MCF 10A (cell line): ENCODE measurements at regions not wholly inside any gene's neighbourhood (a gene's known extent, or its start where the extent isn't known, plus 50 kb on each side); places are given as distances from the start of the nearest gene placed in this dataset.

Experiments used
- BruUV-seq: library from RNA; stranded (reverse); fragments of 400-500 nt; replicated peaks from 2 replicates; lab custom pipeline; 2021; lab: Mats Ljungman, UMichigan
- CTCF ChIA-PET: fragments of 300-600 bp; sonication (Branson Sonifier 250); formaldehyde crosslinking; extraction: SDS; loops from one replicate; lab custom pipeline; 2021; ENCODE audit warnings: antibody characterized with exemption, inconsistent platforms; lab: Yijun Ruan, JAX
- POLR2A ChIA-PET: fragments of 300-600, 350-650 bp; sonication (Branson Sonifier 250); formaldehyde crosslinking; extraction: SDS; loops from one replicate; lab custom pipeline; 2020; ENCODE audit warnings: antibody characterized with exemption, inconsistent platforms; lab: Yijun Ruan, JAX
- DNase-seq: peaks from one replicate; pipeline ENCODE4 v3.0.0-alpha.2; 2018; ENCODE audit not compliant: unreplicated experiment
- H3K27ac Mint-ChIP-seq: one replicate; pipeline ENCODE4 v1.8.0; 2022; ENCODE audit warnings: mild to moderate bottlenecking, low read depth, mixed read lengths; ENCODE audit not compliant: unreplicated experiment
- H3K27me3 Mint-ChIP-seq: one replicate; pipeline ENCODE4 v1.8.0; 2022; ENCODE audit warnings: mixed read lengths; ENCODE audit not compliant: insufficient read depth, unreplicated experiment
- H3K36me3 Mint-ChIP-seq: one replicate; pipeline ENCODE4 v1.8.0; 2022; ENCODE audit warnings: mild to moderate bottlenecking, moderate library complexity, mixed read lengths; ENCODE audit not compliant: insufficient read depth, unreplicated experiment
- H3K4me1 Mint-ChIP-seq: one replicate; pipeline ENCODE4 v1.8.0; 2022; ENCODE audit warnings: mixed read lengths; ENCODE audit not compliant: insufficient read depth, unreplicated experiment
- H3K4me3 Mint-ChIP-seq: one replicate; pipeline ENCODE4 v1.8.0; 2022; ENCODE audit warnings: mild to moderate bottlenecking, moderate library complexity, mixed read lengths; ENCODE audit not compliant: unreplicated experiment
- H3K9me3 Mint-ChIP-seq: one replicate; pipeline ENCODE4 v1.8.0; 2022; ENCODE audit warnings: mixed read lengths; ENCODE audit not compliant: unreplicated experiment
- CTCF ChIP-seq: fragments of 200-600 bp; IDR thresholded peaks from one replicate; pipeline ENCODE4 v1.8.0; 2022; ENCODE audit warnings: antibody characterized with exemption, mild to moderate bottlenecking; ENCODE audit not compliant: unreplicated experiment
- intact Hi-C: fragments of 100-400 bp; cut with micrococcal nuclease; formaldehyde crosslinking; loops from 2 replicates; pipeline ENCODE4 v1.14.1; 2022

- Mint-ChIP-seq H3K4me1 (peaks cover 10% of the 10 kb centered on the region), H3K4me3 (no peak overlapping the region), H3K36me3 (no peaks in the 10 kb centered on the region), H3K27me3 (no peaks in the 10 kb centered on the region), H3K9me3 (no peaks in the 10 kb centered on the region), H3K27ac (no peak overlapping the region)
- no TSS peak for BruUV-seq
- intact Hi-C loops, result no loop called here
- no peak for TF ChIP-seq CTCF
- no peak for DNase-seq
- POLR2A ChIA-PET, result interaction anchor here (0.6 to 0.7 kb wide), 2 partner anchors 10 to 68 kb away, joined by 3 read pairs; no protein-coding TSS in a partner anchor
- CTCF ChIA-PET, result interaction anchor here (0.9 kb wide), 1 partner anchor 22 kb away, joined by 3 read pairs; no protein-coding TSS in a partner anchor
Observed at GRCh38 chr6:68043122-68043398, 592.0 kb upstream of the ADGRB3 start.

- no peaks in the 10 kb centered on the region for H3K36me3 Mint-ChIP-seq
- no peak overlapping the region for H3K4me3 Mint-ChIP-seq
- no peaks in the 10 kb centered on the region for H3K27me3 Mint-ChIP-seq
- ChIA-PET POLR2A (interaction anchor here (0.6 kb wide), 1 partner anchor 68 kb away, joined by 3 read pairs; no protein-coding TSS in a partner anchor), CTCF (no interaction called here)
- no peaks in the 10 kb centered on the region for H3K9me3 Mint-ChIP-seq
- intact Hi-C loops, result no loop called here
- no peak for TF ChIP-seq CTCF
- BruUV-seq, result no TSS peak
- DNase-seq, result peak; percentile 6
- peaks cover 10% of the 10 kb centered on the region for H3K4me1 Mint-ChIP-seq
- no peak overlapping the region for H3K27ac Mint-ChIP-seq
Observed at GRCh38 chr6:68042339-68043121, 592.6 kb upstream of the ADGRB3 start.

GRCh38 chr6:68040780-68041179 is 594.3 kb upstream of the ADGRB3 start:
- Mint-ChIP-seq H3K4me3 (peak overlapping the region; percentile 45), H3K36me3 (no peaks in the 10 kb centered on the region), H3K27me3 (no peaks in the 10 kb centered on the region), H3K4me1 (peaks cover 10% of the 10 kb centered on the region), H3K27ac (peak overlapping the region; percentile 1), H3K9me3 (no peaks in the 10 kb centered on the region)
- no peak for DNase-seq
- intact Hi-C loops, result no loop called here
- POLR2A ChIA-PET, result no interaction called here
- no peak for TF ChIP-seq CTCF
- CTCF ChIA-PET, result no interaction called here
- no TSS peak for BruUV-seq

- H3K4me1 Mint-ChIP-seq, result peaks cover 10% of the 10 kb centered on the region
- CTCF ChIA-PET, result interaction anchor here (0.7 kb wide), 1 partner anchor 241 kb away, joined by 3 read pairs; no protein-coding TSS in a partner anchor
- no TSS peak for BruUV-seq
Observed at GRCh38 chr6:68040312-68040778, 594.7 kb upstream of the ADGRB3 start.

More at GRCh38 chr6:68040312-68040778, 594.7 kb upstream of the ADGRB3 start:
- H3K27me3 Mint-ChIP-seq, result no peaks in the 10 kb centered on the region
- POLR2A ChIA-PET, result no interaction called here
- peak overlapping the region; percentile 1 for H3K27ac Mint-ChIP-seq
- H3K36me3 Mint-ChIP-seq, result no peaks in the 10 kb centered on the region
- intact Hi-C loops, result no loop called here
- TF ChIP-seq CTCF, result no peak
- no peak for DNase-seq
- no peaks in the 10 kb centered on the region for H3K9me3 Mint-ChIP-seq
- peak overlapping the region; percentile 45 for H3K4me3 Mint-ChIP-seq
